CD14-positive monocyte (primary cell): ENCODE measurements at regions not wholly inside any gene's neighbourhood (a gene's known extent, or its start where the extent isn't known, plus 50 kb on each side); places are given as distances from the start of the nearest gene placed in this dataset.

Experiments
- DNase-seq, 3 donors: peaks; one replicate each; pipeline ENCODE4 v3.0.0-alpha.2; 2011 to 2022
- H2AFZ ChIP-seq: 2 replicates; pipeline ENCODE4 v1.6.0; 2012; ENCODE audit warnings: mild to moderate bottlenecking, low read depth, low read length, inconsistent platforms; ENCODE audit not compliant: insufficient read depth, poor library complexity, severe bottlenecking
- H3K27ac ChIP-seq, 2 donors: 1 replicate in 1 of 2; 2 replicates in 1 of 2; pipeline ENCODE4 v1.5.1; 2012 to 2013; ENCODE audit warnings: low read length in 2 of 2, control low read depth in 1 of 2, inconsistent platforms in 1 of 2, low read depth in 1 of 2, mild to moderate bottlenecking in 1 of 2
- H3K27me3 ChIP-seq, 2 donors: one replicate each; pipeline versions ENCODE4 v1.6.0 to v1.6.1; 2011 to 2013; ENCODE audit warnings: low read length in 2 of 2; ENCODE audit not compliant: control insufficient read depth in 2 of 2, insufficient read depth in 2 of 2
- H3K36me3 ChIP-seq, 2 donors: replicated peaks in 1 of 2; 1 replicate in 1 of 2; 2 replicates in 1 of 2; pipeline versions ENCODE4 v1.5.1 to v1.6.1; 2012 to 2013; ENCODE audit warnings: low read length in 2 of 2, control low read depth in 1 of 2, inconsistent platforms in 1 of 2, mild to moderate bottlenecking in 1 of 2; ENCODE audit not compliant: insufficient read depth in 2 of 2, control insufficient read depth in 1 of 2
- H3K4me1 ChIP-seq, 2 donors: 1 replicate in 1 of 2; 2 replicates in 1 of 2; pipeline versions ENCODE4 v1.5.1 to v1.6.1; 2012 to 2013; ENCODE audit warnings: low read length in 2 of 2, control low read depth in 1 of 2, inconsistent platforms in 1 of 2, mild to moderate bottlenecking in 1 of 2, moderate library complexity in 1 of 2; ENCODE audit not compliant: insufficient read depth in 2 of 2, control insufficient read depth in 1 of 2
- H3K4me2 ChIP-seq: replicated peaks from 2 replicates; pipeline ENCODE3; 2012; ENCODE audit warnings: low read length, moderate library complexity, mild to moderate bottlenecking; ENCODE audit not compliant: poor library complexity, severe bottlenecking; ENCODE audit errors: extremely low read depth
- H3K4me3 ChIP-seq, 3 experiments: fragments of 200-600 bp in 1 of 3; sonication (generic) in 1 of 3; replicated peaks in 1 of 3; 1 replicate in 2 of 3; 2 replicates in 1 of 3; pipeline ENCODE4 v1.5.1; 2011 to 2013; ENCODE audit warnings: low read length in 3 of 3, mild to moderate bottlenecking in 3 of 3, control low read depth in 2 of 3, low read depth in 2 of 3, inconsistent platforms in 1 of 3, moderate library complexity in 1 of 3
- H3K79me2 ChIP-seq: 2 replicates; pipeline ENCODE4 v1.6.0; 2012; ENCODE audit warnings: mild to moderate bottlenecking, control low read depth, inconsistent platforms, low read length, moderate library complexity; ENCODE audit not compliant: insufficient read depth
- H3K9ac ChIP-seq: 2 replicates; pipeline ENCODE4 v1.6.0; 2017; ENCODE audit warnings: low read length, mild to moderate bottlenecking; ENCODE audit not compliant: insufficient read depth, poor library complexity, severe bottlenecking
- H3K9me3 ChIP-seq, 2 donors: replicated peaks in 1 of 2; 1 replicate in 1 of 2; 2 replicates in 1 of 2; pipeline versions ENCODE4 v1.5.1 to v1.6.1; 2012 to 2013; ENCODE audit warnings: low read length in 2 of 2, control low read depth in 1 of 2; ENCODE audit not compliant: control insufficient read depth in 1 of 2, insufficient read depth in 1 of 2
- H4K20me1 ChIP-seq: 2 replicates; pipeline ENCODE4 v1.6.0; 2012; ENCODE audit warnings: mild to moderate bottlenecking, low read length, control low read depth, moderate library complexity; ENCODE audit not compliant: insufficient read depth
- H3K27ac Mint-ChIP-seq, 7 donors: one replicate each; pipeline ENCODE4 v1.8.0; 2020; ENCODE audit warnings: mild to moderate bottlenecking in 7 of 7, mixed read lengths in 7 of 7, moderate library complexity in 6 of 7, inconsistent platforms in 2 of 7
- H3K27me3 Mint-ChIP-seq, 3 donors: one replicate each; pipeline ENCODE4 v1.8.0; 2021 to 2022; ENCODE audit warnings: low read depth in 3 of 3, mild to moderate bottlenecking in 3 of 3, mixed read lengths in 3 of 3, moderate library complexity in 3 of 3, inconsistent platforms in 1 of 3
- H3K36me3 Mint-ChIP-seq, 2 donors: one replicate each; pipeline ENCODE4 v1.8.0; 2020; ENCODE audit warnings: mixed read lengths in 2 of 2, inconsistent platforms in 1 of 2, mild to moderate bottlenecking in 1 of 2
- H3K4me1 Mint-ChIP-seq: one replicate; pipeline ENCODE4 v1.8.0; 2020; ENCODE audit warnings: mild to moderate bottlenecking, mixed read lengths
- H3K4me3 Mint-ChIP-seq, 2 donors: one replicate each; pipeline ENCODE4 v1.8.0; 2020; ENCODE audit warnings: mild to moderate bottlenecking in 2 of 2, mixed read lengths in 2 of 2, moderate library complexity in 1 of 2
- H3K9me3 Mint-ChIP-seq, 7 donors: one replicate each; pipeline ENCODE4 v1.8.0; 2020 to 2022; ENCODE audit warnings: mixed read lengths in 7 of 7, mild to moderate bottlenecking in 6 of 7, moderate library complexity in 6 of 7, inconsistent platforms in 2 of 7
- CTCF ChIP-seq: fragments of 200-600 bp; IDR thresholded peaks from one replicate; pipeline ENCODE4 v1.8.0; 2022; ENCODE audit warnings: antibody characterized with exemption, mild to moderate bottlenecking
- WGBS: methylation state at CpG from one replicate; pipeline ENCODE4 v1.1.5; 2013; ENCODE audit warnings: missing lambda C conversion rate; ENCODE audit not compliant: insufficient coverage; 5-methylcytosine and 5-hydroxymethylcytosine counted together
- intact Hi-C, 2 donors: fragments of 100-400 bp; cut with micrococcal nuclease; formaldehyde crosslinking; loops; one replicate each; pipeline versions ENCODE4 v1.15.0 to v1.15.1; 2023

DNA sequence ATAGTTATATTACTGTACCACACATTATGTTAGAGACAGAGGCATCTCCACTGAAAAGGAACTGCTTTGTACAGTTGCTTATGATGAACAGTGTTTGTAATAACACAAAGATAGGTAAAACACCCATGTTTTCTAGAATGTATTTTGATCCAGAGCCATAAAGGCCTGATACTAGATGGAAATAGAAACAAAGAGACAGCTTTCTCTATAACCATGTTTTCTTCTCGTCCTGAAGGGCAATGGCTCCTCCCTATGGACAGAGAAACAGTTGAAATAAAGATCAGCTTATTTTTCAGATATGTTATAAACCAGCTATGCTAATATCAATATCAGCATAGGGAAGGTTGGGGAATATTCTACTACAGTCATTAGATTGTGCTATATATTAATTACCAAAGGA lies 109.2 kb downstream of the ATXN7L3B start:
- Histone ChIP-seq H3K4me3 (no peak overlapping the region), H3K36me3 (no peaks in the 10 kb centered on the region), H3K27ac (no peak overlapping the region), H3K27me3 (no peaks in the 10 kb centered on the region), H3K4me1 (no peaks in the 10 kb centered on the region), H2AFZ (no peak overlapping the region), H4K20me1 (no peaks in the 10 kb centered on the region), H3K9me3 (no peaks in the 10 kb centered on the region), H3K9ac (no peak overlapping the region), H3K4me2 (no peak overlapping the region), H3K79me2 (no peaks in the 10 kb centered on the region)
- H3K4me1 Mint-ChIP-seq, result no peaks in the 10 kb centered on the region
- H3K4me3 Mint-ChIP-seq, result no peak overlapping the region
- H3K27me3 Mint-ChIP-seq, result peaks cover 0 to 2% (median 0%) of the 10 kb centered on the region in 3 donors
- no CpG with 5 or more reads among the region's 1 CpG for WGBS
- no peak for DNase-seq
- intact Hi-C loops, result no loop called here
- no peak overlapping the region for H3K27ac Mint-ChIP-seq
- H3K9me3 Mint-ChIP-seq, result no peaks in the 10 kb centered on the region
- no peaks in the 10 kb centered on the region for H3K36me3 Mint-ChIP-seq
- TF ChIP-seq CTCF, result no peak

DNA sequence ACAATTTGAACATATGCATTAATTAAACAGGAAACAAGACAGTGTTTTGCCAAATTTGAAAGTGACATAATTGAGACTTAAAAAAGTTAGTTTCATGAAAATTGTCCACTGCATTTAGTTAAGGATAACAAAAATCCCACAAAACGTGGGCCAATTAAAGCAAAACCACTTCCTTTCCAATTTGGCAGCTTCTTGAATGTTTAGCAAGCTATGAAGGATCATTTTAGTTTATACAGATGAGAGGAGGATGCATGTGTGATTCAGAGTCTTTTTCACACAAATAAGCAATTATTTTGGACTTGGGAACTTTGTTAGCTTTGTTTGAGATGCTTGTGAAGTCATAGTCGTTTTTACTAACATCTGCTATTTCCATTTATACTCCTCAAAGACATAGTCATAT lies 109.6 kb downstream of the ATXN7L3B start:
- Mint-ChIP-seq H3K4me3 (no peak overlapping the region), H3K27me3 (peaks cover 0 to 2% (median 0%) of the 10 kb centered on the region in 3 donors), H3K9me3 (no peaks in the 10 kb centered on the region), H3K4me1 (no peaks in the 10 kb centered on the region), H3K27ac (no peak overlapping the region), H3K36me3 (no peaks in the 10 kb centered on the region)
- Histone ChIP-seq H3K79me2 (no peaks in the 10 kb centered on the region), H3K9ac (no peak overlapping the region), H3K9me3 (no peaks in the 10 kb centered on the region), H3K4me2 (no peak overlapping the region), H4K20me1 (no peaks in the 10 kb centered on the region), H3K36me3 (no peaks in the 10 kb centered on the region), H3K27ac (no peak overlapping the region), H3K4me3 (no peak overlapping the region), H3K27me3 (no peaks in the 10 kb centered on the region), H2AFZ (no peak overlapping the region), H3K4me1 (no peaks in the 10 kb centered on the region)
- WGBS, result no CpG with 5 or more reads among the region's 2 CpGs
- no peak for TF ChIP-seq CTCF
- intact Hi-C loops, result no loop called here
- no peak for DNase-seq
